GM19452 (cell line): ENCODE measurements at regions not wholly inside any gene's neighbourhood (a gene's known extent, or its start where the extent isn't known, plus 50 kb on each side); places are given as distances from the start of the nearest gene placed in this dataset.

Experiments used
- ATAC-seq: cut with Tn5 transposase; IDR thresholded peaks from one replicate; pipeline ENCODE4 v1.9.1; 2021; ENCODE audit not compliant: unreplicated experiment

- peak; percentile 70 for ATAC-seq
These were observed 77.3 kb upstream of the ITGA1 start for GRCh38 chr5:52710310-52710971.

GRCh38 chr5:52710972-52711596, 76.6 kb upstream of the ITGA1 start:
- ATAC-seq: no peak

DNA sequence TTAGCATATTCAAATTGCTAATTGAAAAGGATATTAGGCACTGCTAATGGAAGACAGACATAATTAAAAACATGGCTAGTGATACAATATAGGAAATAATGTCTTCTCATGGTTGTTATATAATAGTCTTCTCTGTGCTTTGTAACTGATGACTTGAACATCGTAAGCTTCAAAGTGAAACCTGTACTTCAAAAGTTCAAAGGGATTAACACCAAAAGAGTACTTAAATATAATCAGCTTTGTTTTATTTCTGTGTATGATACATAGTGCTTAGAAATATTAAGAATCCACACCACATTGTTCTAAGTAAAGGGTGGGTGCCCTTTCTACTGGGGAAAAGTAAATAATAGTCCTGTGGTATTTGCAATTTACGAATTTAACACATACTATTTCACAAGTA, 75.4 kb upstream of the ITGA1 start:
- no peak for ATAC-seq

DNA sequence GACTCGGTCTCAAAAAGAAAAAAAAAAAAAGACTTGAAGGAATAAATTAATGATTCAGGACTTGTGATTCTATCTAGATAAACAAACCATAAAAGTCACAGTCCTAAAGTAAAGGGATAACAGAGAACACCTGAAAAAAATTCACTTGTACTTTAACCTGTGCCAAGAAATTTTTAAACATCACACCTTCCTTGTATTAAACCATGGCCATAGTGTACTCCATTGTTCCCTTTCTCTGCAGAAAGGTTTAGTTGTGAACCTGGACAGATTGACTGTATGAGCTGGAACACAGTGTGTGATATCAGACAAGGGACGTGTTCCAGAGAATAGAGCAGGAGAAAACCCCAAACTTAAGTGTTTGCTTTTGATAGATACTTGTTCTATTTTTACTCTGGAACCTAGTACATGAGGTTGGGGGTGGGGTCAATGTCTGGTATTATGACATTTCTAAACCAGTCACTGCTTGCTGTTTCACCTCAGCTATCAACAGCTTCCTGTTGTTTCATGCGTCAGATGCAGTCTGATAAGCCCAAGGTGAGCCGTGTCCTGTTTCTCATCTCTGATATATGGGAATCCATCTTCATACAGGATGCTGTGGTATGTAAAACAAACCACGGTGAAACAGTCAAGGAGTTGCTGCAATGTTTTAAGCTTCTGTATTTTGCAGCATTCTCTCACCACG, 62.5 kb upstream of the ITGA1 start:
- ATAC-seq: peak; percentile 82

- peak; percentile 30 for ATAC-seq
These were observed 61.9 kb upstream of the ITGA1 start for GRCh38 chr5:52725808-52726207.

DNA sequence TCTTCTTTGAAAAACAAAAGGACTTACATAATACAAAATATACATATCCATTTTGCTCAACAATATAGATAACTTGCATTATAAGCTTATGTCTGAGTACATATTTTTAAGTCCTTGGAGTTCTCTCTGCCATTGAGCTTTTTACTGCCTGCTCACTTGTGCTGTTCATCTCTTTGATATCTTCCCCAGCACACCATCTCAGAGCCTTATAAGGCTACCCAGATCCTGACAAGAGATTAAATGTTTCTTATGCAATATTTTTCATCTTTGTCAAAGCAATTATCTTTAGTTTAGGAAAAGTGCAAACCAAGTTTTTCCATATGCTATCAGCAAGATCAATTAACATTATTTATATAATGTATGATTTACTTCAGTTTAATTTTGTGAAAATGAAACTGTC, 60.7 kb upstream of the ITGA1 start:
- ATAC-seq: no peak

- ATAC-seq: no peak
These were observed 60.1 kb upstream of the ITGA1 start for GRCh38 chr5:52727576-52727975.

DNA sequence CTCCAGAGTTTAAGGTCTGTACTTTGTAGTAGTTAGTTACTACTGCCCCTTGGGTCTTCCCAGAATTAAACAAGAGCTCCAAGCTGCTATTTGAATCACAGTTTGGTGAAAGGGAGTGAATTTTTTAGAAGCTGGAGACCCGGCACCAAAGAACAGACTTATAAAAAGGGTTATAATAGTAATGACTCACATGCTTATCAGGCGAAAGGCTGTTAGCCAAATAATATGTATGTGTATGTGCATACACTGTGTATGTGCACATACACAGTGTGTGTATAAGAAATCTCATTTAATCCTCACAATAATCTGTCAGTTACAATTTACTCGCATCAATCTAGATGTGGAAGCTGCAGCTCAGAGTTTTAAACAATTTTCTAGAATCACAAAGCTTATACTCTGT, 59.5 kb upstream of the ITGA1 start:
- no peak for ATAC-seq

GRCh38 chr5:52728686-52729085, 59.0 kb upstream of the ITGA1 start:
- no peak for ATAC-seq

DNA sequence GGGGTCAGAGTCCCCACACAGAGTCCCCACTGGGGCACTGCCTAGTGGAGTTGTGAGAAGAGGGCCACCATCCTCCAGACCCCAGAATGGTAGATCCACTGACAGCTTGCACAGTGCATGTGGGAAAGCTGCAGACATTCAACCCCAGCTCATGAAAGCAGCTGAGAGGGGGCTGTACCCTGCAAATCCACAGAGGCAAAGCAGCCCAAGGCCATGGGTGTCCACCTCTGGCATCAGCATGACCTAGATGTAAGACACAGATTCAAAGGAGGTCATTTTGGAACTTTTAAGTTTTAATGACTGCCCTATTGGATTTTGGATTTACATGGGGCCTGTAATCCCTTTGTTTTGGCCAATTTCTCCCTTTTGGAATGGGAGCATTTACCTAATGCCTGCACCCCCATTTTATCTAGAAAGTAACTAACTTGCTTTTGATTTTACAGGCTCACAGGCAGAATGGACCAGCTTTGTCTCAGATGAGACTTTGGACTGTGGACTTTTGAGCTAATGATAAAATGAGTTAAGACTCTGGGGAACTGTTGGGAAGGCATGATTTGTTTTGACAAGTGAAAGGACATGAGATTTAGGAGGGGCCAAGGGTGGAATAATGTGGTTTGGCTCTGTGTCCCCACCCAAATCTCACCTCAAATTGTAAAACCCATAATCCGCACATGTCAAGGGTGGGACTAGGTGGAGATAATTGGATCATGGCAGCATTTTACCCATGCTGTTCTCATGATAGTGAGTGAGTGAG, 56.3 kb upstream of the ITGA1 start:
- no peak for ATAC-seq

DNA sequence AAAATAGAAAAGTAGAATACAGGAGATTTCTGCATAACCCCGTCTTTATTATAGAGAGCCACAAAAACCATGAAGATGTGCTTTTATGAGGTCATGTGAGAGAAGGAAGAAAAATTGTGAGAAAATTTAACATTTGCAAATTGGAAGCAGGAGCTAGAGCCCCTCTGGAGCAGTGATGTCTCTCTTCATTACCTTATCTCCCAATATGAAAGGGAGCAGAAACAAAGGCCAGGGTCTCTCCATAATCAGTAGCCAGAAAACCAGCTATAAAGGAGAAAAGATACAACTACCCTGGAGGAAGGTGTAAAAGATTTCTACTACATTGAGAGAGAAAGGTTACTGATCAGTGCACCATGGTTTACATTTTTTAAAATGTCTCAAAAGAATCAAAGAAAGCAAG, 53.2 kb upstream of the ITGA1 start:
- no peak for ATAC-seq

DNA sequence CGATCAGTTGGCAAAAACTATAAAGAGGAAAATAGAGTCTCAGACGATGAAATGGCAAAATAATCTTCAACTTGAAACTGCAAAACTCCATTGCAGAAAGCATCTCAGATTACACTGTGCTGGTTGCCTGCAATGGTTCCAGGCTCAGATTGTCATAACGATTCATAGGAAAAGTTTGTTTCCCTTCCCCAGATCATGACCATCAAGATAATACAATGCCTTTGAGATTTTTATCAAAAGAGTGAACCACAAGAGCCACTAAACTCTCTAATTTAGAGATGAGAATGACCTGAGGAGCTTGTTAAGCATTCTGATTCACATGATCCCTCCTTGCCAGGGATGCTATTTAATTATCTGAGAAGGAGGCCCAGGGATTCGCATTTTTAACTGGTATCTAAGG, 52.6 kb upstream of the ITGA1 start:
- no peak for ATAC-seq
